SK-N-SH (cell line): ENCODE measurements at regions not wholly inside any gene's neighbourhood (a gene's known extent, or its start where the extent isn't known, plus 50 kb on each side); places are given as distances from the start of the nearest gene placed in this dataset.

Source experiments
- CHD2 ChIP-seq: fragments of 150-350 bp; IDR thresholded peaks from 2 replicates; pipeline ENCODE4 v1.6.1; 2018; ENCODE audit warnings: low read length; ENCODE audit not compliant: partially characterized antibody
- MXI1 ChIP-seq: IDR thresholded peaks from 2 replicates; pipeline ENCODE4 v1.6.1; 2012; ENCODE audit warnings: mild to moderate bottlenecking, low read depth, low read length, improper control_type of control experiment
- TF ChIP-seq, protein P1 (sequence below): fragments of 200-600 bp; sonication (generic); IDR thresholded peaks from 2 replicates; pipeline ENCODE4 v1.6.1; 2017; ENCODE audit warnings: antibody characterized with exemption, mild to moderate bottlenecking, moderate library complexity

GRCh38 chr1:34693081-34693480 lies 61.8 kb upstream of the GJB5 start:
- TF ChIP-seq, protein P1, sequence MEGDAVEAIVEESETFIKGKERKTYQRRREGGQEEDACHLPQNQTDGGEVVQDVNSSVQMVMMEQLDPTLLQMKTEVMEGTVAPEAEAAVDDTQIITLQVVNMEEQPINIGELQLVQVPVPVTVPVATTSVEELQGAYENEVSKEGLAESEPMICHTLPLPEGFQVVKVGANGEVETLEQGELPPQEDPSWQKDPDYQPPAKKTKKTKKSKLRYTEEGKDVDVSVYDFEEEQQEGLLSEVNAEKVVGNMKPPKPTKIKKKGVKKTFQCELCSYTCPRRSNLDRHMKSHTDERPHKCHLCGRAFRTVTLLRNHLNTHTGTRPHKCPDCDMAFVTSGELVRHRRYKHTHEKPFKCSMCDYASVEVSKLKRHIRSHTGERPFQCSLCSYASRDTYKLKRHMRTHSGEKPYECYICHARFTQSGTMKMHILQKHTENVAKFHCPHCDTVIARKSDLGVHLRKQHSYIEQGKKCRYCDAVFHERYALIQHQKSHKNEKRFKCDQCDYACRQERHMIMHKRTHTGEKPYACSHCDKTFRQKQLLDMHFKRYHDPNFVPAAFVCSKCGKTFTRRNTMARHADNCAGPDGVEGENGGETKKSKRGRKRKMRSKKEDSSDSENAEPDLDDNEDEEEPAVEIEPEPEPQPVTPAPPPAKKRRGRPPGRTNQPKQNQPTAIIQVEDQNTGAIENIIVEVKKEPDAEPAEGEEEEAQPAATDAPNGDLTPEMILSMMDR = no peak
- TF ChIP-seq CHD2 (no peak), MXI1 (no peak)
